ENCODE measurements at regions not wholly inside any gene's neighbourhood (a gene's known extent, or its start where the extent isn't known, plus 50 kb on each side); places are given as distances from the start of the nearest gene placed in this dataset.

DNA sequence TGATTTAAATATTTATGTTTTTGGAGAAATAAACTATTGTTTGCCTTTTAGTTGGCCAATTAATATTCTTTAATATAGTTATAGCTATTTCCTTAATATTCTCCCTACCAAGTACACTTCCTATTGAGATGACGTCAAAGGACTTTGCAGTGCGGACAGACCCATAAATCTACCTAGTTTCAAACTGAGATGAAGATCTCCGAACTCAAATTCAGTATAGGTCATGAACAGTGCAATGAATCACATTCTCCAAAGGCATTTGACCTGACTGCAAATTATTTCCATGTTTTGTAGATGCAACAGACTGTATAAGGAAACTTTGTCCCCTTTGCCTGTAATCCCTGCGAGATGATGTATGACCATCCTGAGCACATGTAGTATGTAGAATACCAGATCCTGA, 342.6 kb upstream of the FIGN start:
- ChIA-PET CTCF (no interaction called here), POLR2A (no interaction called here)
- H3K27ac ChIP-seq (ENCODE audit: extremely low read depth, low read depth, low read length), result no peak overlapping the region
- no peaks in the 10 kb centered on the region for H3K36me3 ChIP-seq (ENCODE audit: control insufficient read depth in 2 of 2, insufficient read depth in 1 of 2, low read length in 2 of 2)
- no peak for TF ChIP-seq BCL11A (tag by site-specific recombination; IDR thresholded peaks at IDR 0.05; ENCODE audit: low read depth)
- TF ChIP-seq, protein P1, sequence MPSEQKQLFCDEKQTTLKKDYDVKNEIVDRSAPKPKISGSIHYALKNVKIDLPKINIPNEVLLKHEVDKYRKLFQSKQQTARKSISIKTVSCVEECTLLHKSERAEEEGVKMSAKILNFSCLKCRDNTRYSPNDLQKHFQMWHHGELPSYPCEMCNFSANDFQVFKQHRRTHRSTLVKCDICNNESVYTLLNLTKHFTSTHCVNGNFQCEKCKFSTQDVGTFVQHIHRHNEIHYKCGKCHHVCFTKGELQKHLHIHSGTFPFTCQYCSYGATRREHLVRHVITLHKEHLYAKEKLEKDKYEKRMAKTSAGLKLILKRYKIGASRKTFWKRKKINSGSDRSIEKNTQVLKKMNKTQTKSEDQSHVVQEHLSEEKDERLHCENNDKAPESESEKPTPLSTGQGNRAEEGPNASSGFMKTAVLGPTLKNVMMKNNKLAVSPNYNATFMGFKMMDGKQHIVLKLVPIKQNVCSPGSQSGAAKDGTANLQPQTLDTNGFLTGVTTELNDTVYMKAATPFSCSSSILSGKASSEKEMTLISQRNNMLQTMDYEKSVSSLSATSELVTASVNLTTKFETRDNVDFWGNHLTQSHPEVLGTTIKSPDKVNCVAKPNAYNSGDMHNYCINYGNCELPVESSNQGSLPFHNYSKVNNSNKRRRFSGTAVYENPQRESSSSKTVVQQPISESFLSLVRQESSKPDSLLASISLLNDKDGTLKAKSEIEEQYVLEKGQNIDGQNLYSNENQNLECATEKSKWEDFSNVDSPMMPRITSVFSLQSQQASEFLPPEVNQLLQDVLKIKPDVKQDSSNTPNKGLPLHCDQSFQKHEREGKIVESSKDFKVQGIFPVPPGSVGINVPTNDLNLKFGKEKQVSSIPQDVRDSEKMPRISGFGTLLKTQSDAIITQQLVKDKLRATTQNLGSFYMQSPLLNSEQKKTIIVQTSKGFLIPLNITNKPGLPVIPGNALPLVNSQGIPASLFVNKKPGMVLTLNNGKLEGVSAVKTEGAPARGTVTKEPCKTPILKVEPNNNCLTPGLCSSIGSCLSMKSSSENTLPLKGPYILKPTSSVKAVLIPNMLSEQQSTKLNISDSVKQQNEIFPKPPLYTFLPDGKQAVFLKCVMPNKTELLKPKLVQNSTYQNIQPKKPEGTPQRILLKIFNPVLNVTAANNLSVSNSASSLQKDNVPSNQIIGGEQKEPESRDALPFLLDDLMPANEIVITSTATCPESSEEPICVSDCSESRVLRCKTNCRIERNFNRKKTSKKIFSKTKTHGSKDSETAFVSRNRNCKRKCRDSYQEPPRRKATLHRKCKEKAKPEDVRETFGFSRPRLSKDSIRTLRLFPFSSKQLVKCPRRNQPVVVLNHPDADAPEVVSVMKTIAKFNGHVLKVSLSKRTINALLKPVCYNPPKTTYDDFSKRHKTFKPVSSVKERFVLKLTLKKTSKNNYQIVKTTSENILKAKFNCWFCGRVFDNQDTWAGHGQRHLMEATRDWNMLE (tag by site-specific recombination; conservative IDR thresholded peaks at IDR 0.05; ENCODE audit: low read depth), result no peak
- no peak for TF ChIP-seq ZBTB17 (tag by site-specific recombination; IDR thresholded peaks at IDR 0.05)
- TF ChIP-seq ZNF169 (tag by site-specific recombination; IDR thresholded peaks at IDR 0.05), result no peak
- TF ChIP-seq, protein P2, sequence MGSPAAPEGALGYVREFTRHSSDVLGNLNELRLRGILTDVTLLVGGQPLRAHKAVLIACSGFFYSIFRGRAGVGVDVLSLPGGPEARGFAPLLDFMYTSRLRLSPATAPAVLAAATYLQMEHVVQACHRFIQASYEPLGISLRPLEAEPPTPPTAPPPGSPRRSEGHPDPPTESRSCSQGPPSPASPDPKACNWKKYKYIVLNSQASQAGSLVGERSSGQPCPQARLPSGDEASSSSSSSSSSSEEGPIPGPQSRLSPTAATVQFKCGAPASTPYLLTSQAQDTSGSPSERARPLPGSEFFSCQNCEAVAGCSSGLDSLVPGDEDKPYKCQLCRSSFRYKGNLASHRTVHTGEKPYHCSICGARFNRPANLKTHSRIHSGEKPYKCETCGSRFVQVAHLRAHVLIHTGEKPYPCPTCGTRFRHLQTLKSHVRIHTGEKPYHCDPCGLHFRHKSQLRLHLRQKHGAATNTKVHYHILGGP (tag by site-specific recombination; IDR thresholded peaks at IDR 0.05), result no peak
- no peak for TF ChIP-seq RBAK (tag by site-specific recombination; IDR thresholded peaks at IDR 0.05)
- TF ChIP-seq ZNF214 (tag by site-specific recombination; IDR thresholded peaks at IDR 0.05; ENCODE audit: borderline replicate concordance), result no peak
- no peak for TF ChIP-seq ZBTB1 (tag by site-specific recombination; IDR thresholded peaks at IDR 0.05)
- TF ChIP-seq GLI4 (tag by site-specific recombination; IDR thresholded peaks at IDR 0.05), result no peak
- TF ChIP-seq ZNF404 (tag by site-specific recombination; IDR thresholded peaks at IDR 0.05), result no peak
- TF ChIP-seq, protein P3, sequence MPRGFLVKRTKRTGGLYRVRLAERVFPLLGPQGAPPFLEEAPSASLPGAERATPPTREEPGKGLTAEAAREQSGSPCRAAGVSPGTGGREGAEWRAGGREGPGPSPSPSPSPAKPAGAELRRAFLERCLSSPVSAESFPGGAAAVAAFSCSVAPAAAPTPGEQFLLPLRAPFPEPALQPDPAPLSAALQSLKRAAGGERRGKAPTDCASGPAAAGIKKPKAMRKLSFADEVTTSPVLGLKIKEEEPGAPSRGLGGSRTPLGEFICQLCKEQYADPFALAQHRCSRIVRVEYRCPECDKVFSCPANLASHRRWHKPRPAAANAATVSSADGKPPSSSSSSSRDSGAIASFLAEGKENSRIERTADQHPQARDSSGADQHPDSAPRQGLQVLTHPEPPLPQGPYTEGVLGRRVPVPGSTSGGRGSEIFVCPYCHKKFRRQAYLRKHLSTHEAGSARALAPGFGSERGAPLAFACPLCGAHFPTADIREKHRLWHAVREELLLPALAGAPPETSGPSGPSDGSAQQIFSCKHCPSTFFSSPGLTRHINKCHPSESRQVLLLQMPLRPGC (tag by site-specific recombination; IDR thresholded peaks at IDR 0.05), result no peak
- TF ChIP-seq, protein P4, sequence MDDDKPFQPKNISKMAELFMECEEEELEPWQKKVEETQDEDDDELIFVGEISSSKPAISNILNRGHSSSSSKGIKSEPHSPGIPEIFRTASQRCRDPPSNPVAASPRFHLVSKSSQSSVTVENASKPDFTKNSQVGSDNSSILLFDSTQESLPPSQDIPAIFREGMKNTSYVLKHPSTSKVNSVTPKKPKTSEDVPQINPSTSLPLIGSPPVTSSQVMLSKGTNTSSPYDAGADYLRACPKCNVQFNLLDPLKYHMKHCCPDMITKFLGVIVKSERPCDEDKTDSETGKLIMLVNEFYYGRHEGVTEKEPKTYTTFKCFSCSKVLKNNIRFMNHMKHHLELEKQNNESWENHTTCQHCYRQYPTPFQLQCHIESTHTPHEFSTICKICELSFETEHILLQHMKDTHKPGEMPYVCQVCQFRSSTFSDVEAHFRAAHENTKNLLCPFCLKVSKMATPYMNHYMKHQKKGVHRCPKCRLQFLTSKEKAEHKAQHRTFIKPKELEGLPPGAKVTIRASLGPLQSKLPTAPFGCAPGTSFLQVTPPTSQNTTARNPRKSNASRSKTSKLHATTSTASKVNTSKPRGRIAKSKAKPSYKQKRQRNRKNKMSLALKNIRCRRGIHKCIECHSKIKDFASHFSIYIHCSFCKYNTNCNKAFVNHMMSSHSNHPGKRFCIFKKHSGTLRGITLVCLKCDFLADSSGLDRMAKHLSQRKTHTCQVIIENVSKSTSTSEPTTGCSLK (tag by site-specific recombination; IDR thresholded peaks at IDR 0.05), result no peak
- TF ChIP-seq ZNF350 (tag by site-specific recombination; IDR thresholded peaks at IDR 0.05), result no peak
- TF ChIP-seq ZNF768 (tag by site-specific recombination; IDR thresholded peaks at IDR 0.05), result no peak
- no peak for TF ChIP-seq EGR2 (tag by site-specific recombination; IDR thresholded peaks at IDR 0.05; ENCODE audit: low read depth)
- TF ChIP-seq, protein P5, sequence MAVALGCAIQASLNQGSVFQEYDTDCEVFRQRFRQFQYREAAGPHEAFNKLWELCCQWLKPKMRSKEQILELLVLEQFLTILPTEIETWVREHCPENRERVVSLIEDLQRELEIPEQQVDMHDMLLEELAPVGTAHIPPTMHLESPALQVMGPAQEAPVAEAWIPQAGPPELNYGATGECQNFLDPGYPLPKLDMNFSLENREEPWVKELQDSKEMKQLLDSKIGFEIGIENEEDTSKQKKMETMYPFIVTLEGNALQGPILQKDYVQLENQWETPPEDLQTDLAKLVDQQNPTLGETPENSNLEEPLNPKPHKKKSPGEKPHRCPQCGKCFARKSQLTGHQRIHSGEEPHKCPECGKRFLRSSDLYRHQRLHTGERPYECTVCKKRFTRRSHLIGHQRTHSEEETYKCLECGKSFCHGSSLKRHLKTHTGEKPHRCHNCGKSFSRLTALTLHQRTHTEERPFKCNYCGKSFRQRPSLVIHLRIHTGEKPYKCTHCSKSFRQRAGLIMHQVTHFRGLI (tag by site-specific recombination; IDR thresholded peaks at IDR 0.05), result no peak
- TF ChIP-seq, protein P6, sequence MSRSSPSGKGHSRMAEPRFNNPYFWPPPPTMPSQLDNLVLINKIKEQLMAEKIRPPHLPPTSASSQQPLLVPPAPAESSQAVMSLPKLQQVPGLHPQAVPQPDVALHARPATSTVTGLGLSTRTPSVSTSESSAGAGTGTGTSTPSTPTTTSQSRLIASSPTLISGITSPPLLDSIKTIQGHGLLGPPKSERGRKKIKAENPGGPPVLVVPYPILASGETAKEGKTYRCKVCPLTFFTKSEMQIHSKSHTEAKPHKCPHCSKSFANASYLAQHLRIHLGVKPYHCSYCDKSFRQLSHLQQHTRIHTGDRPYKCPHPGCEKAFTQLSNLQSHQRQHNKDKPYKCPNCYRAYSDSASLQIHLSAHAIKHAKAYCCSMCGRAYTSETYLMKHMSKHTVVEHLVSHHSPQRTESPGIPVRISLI (tag by site-specific recombination; IDR thresholded peaks at IDR 0.05), result no peak
- no peak for TF ChIP-seq ZNF548 (tag by site-specific recombination; IDR thresholded peaks at IDR 0.05)
- TF ChIP-seq, protein P7, sequence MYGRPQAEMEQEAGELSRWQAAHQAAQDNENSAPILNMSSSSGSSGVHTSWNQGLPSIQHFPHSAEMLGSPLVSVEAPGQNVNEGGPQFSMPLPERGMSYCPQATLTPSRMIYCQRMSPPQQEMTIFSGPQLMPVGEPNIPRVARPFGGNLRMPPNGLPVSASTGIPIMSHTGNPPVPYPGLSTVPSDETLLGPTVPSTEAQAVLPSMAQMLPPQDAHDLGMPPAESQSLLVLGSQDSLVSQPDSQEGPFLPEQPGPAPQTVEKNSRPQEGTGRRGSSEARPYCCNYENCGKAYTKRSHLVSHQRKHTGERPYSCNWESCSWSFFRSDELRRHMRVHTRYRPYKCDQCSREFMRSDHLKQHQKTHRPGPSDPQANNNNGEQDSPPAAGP (tag by site-specific recombination; IDR thresholded peaks at IDR 0.05), result no peak
- TF ChIP-seq, protein P8, sequence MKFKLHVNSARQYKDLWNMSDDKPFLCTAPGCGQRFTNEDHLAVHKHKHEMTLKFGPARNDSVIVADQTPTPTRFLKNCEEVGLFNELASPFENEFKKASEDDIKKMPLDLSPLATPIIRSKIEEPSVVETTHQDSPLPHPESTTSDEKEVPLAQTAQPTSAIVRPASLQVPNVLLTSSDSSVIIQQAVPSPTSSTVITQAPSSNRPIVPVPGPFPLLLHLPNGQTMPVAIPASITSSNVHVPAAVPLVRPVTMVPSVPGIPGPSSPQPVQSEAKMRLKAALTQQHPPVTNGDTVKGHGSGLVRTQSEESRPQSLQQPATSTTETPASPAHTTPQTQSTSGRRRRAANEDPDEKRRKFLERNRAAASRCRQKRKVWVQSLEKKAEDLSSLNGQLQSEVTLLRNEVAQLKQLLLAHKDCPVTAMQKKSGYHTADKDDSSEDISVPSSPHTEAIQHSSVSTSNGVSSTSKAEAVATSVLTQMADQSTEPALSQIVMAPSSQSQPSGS (tag by site-specific recombination; IDR thresholded peaks at IDR 0.05; ENCODE audit: low read depth), result no peak
- H3K4me1 ChIP-seq (ENCODE audit: control insufficient read depth, insufficient read depth, low read length), result peaks cover 6% of the 10 kb centered on the region
- no peak overlapping the region for H3K4me3 ChIP-seq (ENCODE audit: low read depth, low read length)
- H3K9me3 ChIP-seq (ENCODE audit: control insufficient read depth, insufficient read depth, low read depth, low read length), result no peaks in the 10 kb centered on the region

All from HEK293 (cell line).